ENCODE measurements at regions not wholly inside any gene's neighbourhood (a gene's known extent, or its start where the extent isn't known, plus 50 kb on each side); places are given as distances from the start of the nearest gene placed in this dataset.

DNA sequence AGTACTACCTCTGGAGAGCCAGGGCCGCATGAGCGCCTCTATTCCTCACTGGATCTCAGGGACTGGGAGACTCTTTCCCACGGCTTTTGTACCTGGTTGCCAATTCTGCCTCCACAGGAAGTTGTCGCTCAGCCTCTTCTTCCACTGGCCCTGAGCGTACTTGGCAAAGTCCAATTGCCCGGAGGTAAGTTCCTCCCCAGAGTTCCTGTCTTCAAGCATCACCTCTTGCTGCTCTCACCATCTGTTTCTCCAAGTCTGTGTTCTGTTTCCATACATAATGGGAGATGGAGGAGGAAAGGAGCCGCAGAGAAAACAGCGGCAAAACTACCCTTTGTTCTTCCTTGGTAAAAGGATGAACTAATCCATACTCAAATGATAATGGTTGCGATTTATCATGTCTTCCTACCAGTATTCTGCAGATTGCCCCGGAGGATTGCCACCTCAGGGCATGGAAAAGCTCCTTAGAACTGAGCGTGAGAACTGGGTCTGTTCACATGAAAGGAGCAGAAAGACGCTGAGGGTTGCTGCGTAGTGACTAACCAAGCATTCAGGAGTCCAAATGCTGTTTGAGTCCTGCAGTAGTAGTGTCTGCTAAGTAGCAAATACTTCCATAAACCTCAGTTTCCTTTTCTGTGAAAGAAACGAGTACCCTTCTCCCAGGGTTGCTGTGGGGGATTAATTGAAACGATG is 170.2 kb upstream of the GLI3 start:
- H3K9ac ChIP-seq (replicated peaks in 1 of 4; ENCODE audit: extremely low read depth in 1 of 4, low read depth in 3 of 4, low read length in 3 of 4): no peak overlapping the region
- H3K56ac ChIP-seq (replicated peaks; ENCODE audit: insufficient read length, low read depth, low read length): no peak overlapping the region
- H2BK20ac ChIP-seq (ENCODE audit: low read length): no peak overlapping the region
- no peak overlapping the region for H4K5ac ChIP-seq (ENCODE audit: insufficient read length, low read depth, low read length)
- H3K18ac ChIP-seq (ENCODE audit: extremely low read depth, low read length): no peak overlapping the region
- no peak overlapping the region for H3K4ac ChIP-seq (replicated peaks; ENCODE audit: insufficient read length, low read depth, low read length)
- no peak overlapping the region for H2AK5ac ChIP-seq (ENCODE audit: low read depth, low read length)
- H2BK12ac ChIP-seq (ENCODE audit: low read depth, low read length): no peak overlapping the region
- FAIRE-seq: no peak
- H3K14ac ChIP-seq (ENCODE audit: insufficient read length): no peak overlapping the region
- 91% methylated on average over 15 of the region's 15 CpGs; no CpG with 5 or more reads in 1 of the 2 experiments for WGBS, 2 experiments (ENCODE audit: extremely low coverage in 1 of 2, insufficient coverage in 1 of 2, insufficient read length in 1 of 2, insufficient replicate concordance in 2 of 2, low coverage in 1 of 2, low lambda C conversion rate in 2 of 2, missing lambda C conversion rate in 1 of 2)
- no peak overlapping the region for H4K91ac ChIP-seq (replicated peaks; ENCODE audit: insufficient read length, low read length)
- no peaks in the 10 kb centered on the region for H3K36me3 ChIP-seq (ENCODE audit: control insufficient read depth in 2 of 4, insufficient read depth in 4 of 4, low read length in 3 of 4)
- no peaks in the 10 kb centered on the region for H3K79me1 ChIP-seq (ENCODE audit: low read depth, low read length)
- H4K8ac ChIP-seq (ENCODE audit: extremely low read depth, insufficient read depth, low read length): no peak overlapping the region
- H3K4me3 ChIP-seq (ENCODE audit: extremely low read depth in 1 of 4, insufficient read depth in 2 of 4, low read depth in 3 of 4, low read length in 4 of 4): no peak overlapping the region
- ChIA-PET CTCF (ENCODE audit: partially characterized antibody) (no interaction called here), POLR2A (ENCODE audit: partially characterized antibody) (no interaction called here)
- no peak overlapping the region for H2BK120ac ChIP-seq (replicated peaks; ENCODE audit: low read depth, low read length)
- no peaks in the 10 kb centered on the region for H3K4me1 ChIP-seq (replicated peaks in 1 of 4; ENCODE audit: control insufficient read depth in 3 of 4, insufficient read depth in 4 of 4, low read length in 3 of 4)
- no peaks in the 10 kb centered on the region for H4K20me1 ChIP-seq (replicated peaks in 1 of 2; ENCODE audit: control insufficient read depth in 1 of 2, insufficient read depth in 2 of 2, low read length in 2 of 2)
- H2BK5ac ChIP-seq (ENCODE audit: low read depth, low read length): no peak overlapping the region
- H3K9me3 ChIP-seq (ENCODE audit: insufficient read depth in 2 of 2, low read depth in 1 of 2, low read length in 1 of 2): no peaks in the 10 kb centered on the region
- no peak overlapping the region for H3K27ac ChIP-seq (ENCODE audit: low read depth, low read length)
- H3K79me2 ChIP-seq (ENCODE audit: control insufficient read depth in 1 of 2, insufficient read depth in 2 of 2, low read length in 2 of 2): no peaks in the 10 kb centered on the region
- no peak for DNase-seq (ENCODE audit: low read depth in 1 of 2, low spot score in 2 of 2)
- no peak overlapping the region for H3K23ac ChIP-seq (ENCODE audit: insufficient read length)
- no peak overlapping the region for H3K4me2 ChIP-seq (ENCODE audit: insufficient read depth in 1 of 2, low read depth in 2 of 2, low read length in 2 of 2)
- peak overlapping the region; percentile 3; the same call in 1 of the 2 replicates for H2BK15ac ChIP-seq (ENCODE audit: low read length)
- TF ChIP-seq CREB1 (IDR thresholded peaks at IDR 0.05) (no peak), RXRA (IDR thresholded peaks at IDR 0.05; ENCODE audit: insufficient read depth, low read depth, low read length) (no peak), EZH2 (IDR thresholded peaks at IDR 0.05; ENCODE audit: low read depth, low read length, severe bottlenecking) (no peak), RBBP5 (IDR thresholded peaks at IDR 0.05; ENCODE audit: borderline replicate concordance, low read depth, low read length) (no peak), CBX5 (IDR thresholded peaks at IDR 0.05; ENCODE audit: low read depth, low read length) (no peak), SP2 (IDR thresholded peaks at IDR 0.05; ENCODE audit: low read length) (no peak)
- no peaks in the 10 kb centered on the region for H3K23me2 ChIP-seq (ENCODE audit: low read depth, low read length)
- no peaks in the 10 kb centered on the region for H3K27me3 ChIP-seq (replicated peaks in 1 of 4; ENCODE audit: control insufficient read depth in 3 of 4, extremely low read depth in 1 of 4, insufficient read depth in 3 of 4, low read length in 3 of 4)
- H2AFZ ChIP-seq (ENCODE audit: low read length): peak overlapping the region; percentile 63; the same call in 1 of the 2 replicates

All from H1 (cell line).